Hepatocyte (in vitro differentiated cells): ENCODE measurements at regions not wholly inside any gene's neighbourhood (a gene's known extent, or its start where the extent isn't known, plus 50 kb on each side); places are given as distances from the start of the nearest gene placed in this dataset.

Experiments
- DNase-seq: peaks from one replicate; pipeline ENCODE4 v3.0.0-alpha.2; 2016; ENCODE audit warnings: low spot score
- H2AFZ ChIP-seq: fragments of 200-600 bp; sonication (generic); 2 replicates; pipeline ENCODE4 v1.6.0; 2016; ENCODE audit warnings: antibody characterized with exemption, mild to moderate bottlenecking
- H3K27ac ChIP-seq: fragments of 200-600 bp; sonication (generic); 2 replicates; pipeline ENCODE4 v1.5.1; 2016; ENCODE audit warnings: mild to moderate bottlenecking
- H3K27me3 ChIP-seq: fragments of 200-600 bp; sonication (generic); 2 replicates; pipeline ENCODE4 v1.6.1; 2016
- H3K36me3 ChIP-seq: fragments of 200-600 bp; sonication (generic); replicated peaks from 2 replicates; pipeline ENCODE4 v1.5.1; 2016; ENCODE audit warnings: low read depth; ENCODE audit not compliant: insufficient read depth
- H3K4me1 ChIP-seq: fragments of 200-600 bp; sonication (generic); 2 replicates; pipeline ENCODE4 v1.5.1; 2016; ENCODE audit warnings: mild to moderate bottlenecking, moderate library complexity; ENCODE audit not compliant: insufficient read depth
- H3K4me2 ChIP-seq: fragments of 200-600 bp; sonication (generic); 2 replicates; pipeline ENCODE4 v1.6.0; 2016
- H3K4me3 ChIP-seq: fragments of 200-600 bp; sonication (generic); 2 replicates; pipeline ENCODE4 v1.5.1; 2016; ENCODE audit warnings: mild to moderate bottlenecking
- H3K79me2 ChIP-seq: fragments of 200-600 bp; sonication (generic); 2 replicates; pipeline ENCODE4 v1.6.0; 2017; ENCODE audit warnings: mild to moderate bottlenecking
- H3K9me2 ChIP-seq: fragments of 200-600 bp; sonication (generic); replicated peaks from 2 replicates; pipeline ENCODE4 v1.6.0; 2017; ENCODE audit warnings: mild to moderate bottlenecking; ENCODE audit not compliant: insufficient read depth
- H3K9me3 ChIP-seq: fragments of 200-600 bp; sonication (generic); 2 replicates; pipeline ENCODE4 v1.5.1; 2016; ENCODE audit warnings: low read depth, mild to moderate bottlenecking
- H4K20me1 ChIP-seq: fragments of 200-600 bp; sonication (generic); 2 replicates; pipeline ENCODE4 v1.6.0; 2016; ENCODE audit warnings: mild to moderate bottlenecking; ENCODE audit not compliant: insufficient read depth, poor library complexity, severe bottlenecking
- CTCF ChIP-seq: fragments of 200-600 bp; sonication (generic); IDR thresholded peaks from 2 replicates; pipeline ENCODE4 v1.5.1; 2016; ENCODE audit warnings: antibody characterized with exemption, mild to moderate bottlenecking; ENCODE audit not compliant: poor library complexity
- EZH2 ChIP-seq: fragments of 200-600 bp; sonication (generic); IDR thresholded peaks from 2 replicates; pipeline ENCODE4 v1.6.1; 2016; ENCODE audit warnings: antibody characterized with exemption, mild to moderate bottlenecking, borderline replicate concordance
- EZH2phosphoT487 ChIP-seq: fragments of 200-600 bp; sonication (generic); IDR thresholded peaks from one replicate; pipeline ENCODE4 v1.6.1; 2018; ENCODE audit warnings: antibody characterized with exemption, mild to moderate bottlenecking, low read depth, moderate library complexity; ENCODE audit not compliant: unreplicated experiment, severe bottlenecking
- WGBS: methylation state at CpG from one replicate; pipeline ENCODE4 v1.1.6; 2016; ENCODE audit warnings: low lambda C conversion rate; ENCODE audit errors: missing lambda C conversion rate; 5-methylcytosine and 5-hydroxymethylcytosine counted together

GRCh38 chr9:93843396-93843795 lies 111.8 kb downstream of the BARX1 start:
- Histone ChIP-seq H4K20me1 (no peaks in the 10 kb centered on the region), H3K27ac (no peak overlapping the region), H3K9me3 (no peaks in the 10 kb centered on the region), H3K27me3 (no peaks in the 10 kb centered on the region), H3K9me2 (no peaks in the 10 kb centered on the region), H3K4me1 (no peaks in the 10 kb centered on the region), H3K79me2 (no peaks in the 10 kb centered on the region), H3K4me3 (no peak overlapping the region), H3K36me3 (no peaks in the 10 kb centered on the region), H2AFZ (no peak overlapping the region), H3K4me2 (no peak overlapping the region)
- no peak for DNase-seq
- 63% methylated on average over 3 of the region's 3 CpGs for WGBS
- no peak for TF ChIP-seq CTCF
- TF ChIP-seq EZH2phosphoT487 = no peak
- TF ChIP-seq EZH2 = no peak

DNA sequence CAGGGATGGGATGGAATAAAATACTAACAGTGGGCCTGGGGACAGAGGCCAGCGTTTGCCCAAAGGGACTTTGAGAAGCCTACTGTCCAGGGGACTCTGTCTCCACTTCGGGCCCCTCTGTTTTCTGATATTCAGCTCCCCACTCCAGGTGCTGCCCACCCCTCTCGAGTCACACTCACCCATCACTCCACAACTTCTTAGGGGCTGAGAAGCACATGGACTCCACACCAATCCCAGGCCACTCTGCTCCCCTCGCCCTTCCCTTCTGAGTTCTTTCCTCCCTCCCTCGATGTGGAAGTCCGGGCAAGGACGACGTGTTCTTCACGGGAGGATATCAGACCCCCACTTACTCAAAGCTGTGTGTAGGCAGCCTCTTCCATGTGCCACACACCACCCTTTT lies 124.5 kb downstream of the BARX1 start:
- H3K79me2 ChIP-seq = no peaks in the 10 kb centered on the region
- no peaks in the 10 kb centered on the region for H4K20me1 ChIP-seq
- H3K4me2 ChIP-seq = no peak overlapping the region
- H3K4me3 ChIP-seq = no peak overlapping the region
- WGBS = 78% methylated on average over 9 of the region's 9 CpGs
- peaks cover 5% of the 10 kb centered on the region for H3K27me3 ChIP-seq
- H3K9me3 ChIP-seq = no peaks in the 10 kb centered on the region
- peaks cover 14% of the 10 kb centered on the region for H3K4me1 ChIP-seq
- no peaks in the 10 kb centered on the region for H3K36me3 ChIP-seq
- no peak for DNase-seq
- H3K9me2 ChIP-seq = no peaks in the 10 kb centered on the region
- H3K27ac ChIP-seq = no peak overlapping the region
- TF ChIP-seq EZH2 = no peak
- TF ChIP-seq EZH2phosphoT487 = no peak
- TF ChIP-seq CTCF = no peak
- no peak overlapping the region for H2AFZ ChIP-seq

GRCh38 chr9:93830012-93830596 lies 125.1 kb downstream of the BARX1 start:
- Histone ChIP-seq H3K79me2 (no peaks in the 10 kb centered on the region), H3K9me2 (no peaks in the 10 kb centered on the region), H3K4me3 (no peak overlapping the region), H2AFZ (no peak overlapping the region), H3K36me3 (no peaks in the 10 kb centered on the region), H3K4me1 (peaks cover 14% of the 10 kb centered on the region), H4K20me1 (no peaks in the 10 kb centered on the region), H3K9me3 (no peaks in the 10 kb centered on the region), H3K27me3 (peaks cover 7% of the 10 kb centered on the region), H3K27ac (no peak overlapping the region), H3K4me2 (no peak overlapping the region)
- TF ChIP-seq EZH2phosphoT487 = no peak
- no peak for TF ChIP-seq EZH2
- no peak for TF ChIP-seq CTCF
- DNase-seq = peak; percentile 2
- WGBS = 59% methylated on average over 8 of the region's 8 CpGs
